Progenitor cell of endocrine pancreas (in vitro differentiated cells): ENCODE measurements at regions not wholly inside any gene's neighbourhood (a gene's known extent, or its start where the extent isn't known, plus 50 kb on each side); places are given as distances from the start of the nearest gene placed in this dataset. TPM values are rescaled to one million over a fixed set of nuclear protein-coding genes. Genes with fewer than 3 reads are reported as not detected.

Experiments used
- DNase-seq: peaks from one replicate; pipeline ENCODE4 v3.0.0; 2021; ENCODE audit warnings: low spot score; ENCODE audit not compliant: unreplicated experiment
- H3K27ac Mint-ChIP-seq: 2 replicates; pipeline ENCODE4 v1.8.0; 2021; ENCODE audit warnings: mild to moderate bottlenecking, moderate library complexity, mixed read lengths
- H3K27me3 Mint-ChIP-seq: 2 replicates; pipeline ENCODE4 v1.8.0; 2021; ENCODE audit warnings: mixed read lengths
- H3K36me3 Mint-ChIP-seq: 2 replicates; pipeline ENCODE4 v1.8.0; 2022; ENCODE audit warnings: mixed read lengths; ENCODE audit not compliant: insufficient read depth
- H3K4me1 Mint-ChIP-seq: 2 replicates; pipeline ENCODE4 v1.8.0; 2021; ENCODE audit warnings: low read depth, mixed read lengths
- H3K4me3 Mint-ChIP-seq: 2 replicates; pipeline ENCODE4 v1.8.0; 2021; ENCODE audit warnings: low read depth, mild to moderate bottlenecking, moderate library complexity, mixed read lengths
- H3K9me3 Mint-ChIP-seq: 2 replicates; pipeline ENCODE4 v1.8.0; 2021; ENCODE audit warnings: low read depth, mixed read lengths
- CTCF ChIP-seq: fragments of 200-600 bp; sonication (generic); IDR thresholded peaks from one replicate; pipeline ENCODE4 v1.5.0; 2021; ENCODE audit warnings: antibody characterized with exemption, mild to moderate bottlenecking; ENCODE audit not compliant: unreplicated experiment
- microRNA-seq: library from miRNA; unstranded; fragments of <30 nt; microRNA quantifications from one replicate; pipeline ENCODE4 v1.1.0, GENCODE V29; 2020; ENCODE audit warnings: borderline number of aligned reads; ENCODE audit not compliant: unreplicated experiment

DNA sequence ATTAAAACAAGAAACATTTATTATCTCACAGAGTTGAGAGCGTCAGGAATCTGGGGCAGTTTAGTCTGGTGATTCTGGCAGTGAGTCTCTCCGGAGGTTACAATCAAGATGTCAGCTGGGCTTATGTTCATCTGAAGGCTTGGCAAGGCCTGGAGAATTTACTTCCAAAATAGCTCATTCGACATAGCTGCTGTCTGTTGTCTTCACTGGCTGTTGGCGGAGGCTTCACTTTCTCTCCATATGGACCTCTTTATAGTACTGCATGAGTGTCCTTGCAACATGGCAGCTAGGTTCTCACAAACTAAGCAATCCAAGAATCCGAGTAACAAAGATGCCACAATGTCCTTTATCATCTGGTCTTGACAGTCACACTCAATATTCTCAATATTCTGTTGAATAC, 70.2 kb upstream of the ADGRL3 start:
- Mint-ChIP-seq H3K4me3 (no peak overlapping the region), H3K27ac (no peak overlapping the region), H3K27me3 (no peaks in the 10 kb centered on the region)

GRCh38 chr4:61143461-61143860, 56.7 kb upstream of the ADGRL3 start:
- no peak overlapping the region for H3K27ac Mint-ChIP-seq

More for the DNA sequence above, 70.2 kb upstream of the ADGRL3 start:
- no peaks in the 10 kb centered on the region for H3K9me3 Mint-ChIP-seq
- H3K4me1 Mint-ChIP-seq, result no peaks in the 10 kb centered on the region
- H3K36me3 Mint-ChIP-seq, result no peaks in the 10 kb centered on the region
- TF ChIP-seq CTCF, result no peak
- DNase-seq, result no peak

DNA sequence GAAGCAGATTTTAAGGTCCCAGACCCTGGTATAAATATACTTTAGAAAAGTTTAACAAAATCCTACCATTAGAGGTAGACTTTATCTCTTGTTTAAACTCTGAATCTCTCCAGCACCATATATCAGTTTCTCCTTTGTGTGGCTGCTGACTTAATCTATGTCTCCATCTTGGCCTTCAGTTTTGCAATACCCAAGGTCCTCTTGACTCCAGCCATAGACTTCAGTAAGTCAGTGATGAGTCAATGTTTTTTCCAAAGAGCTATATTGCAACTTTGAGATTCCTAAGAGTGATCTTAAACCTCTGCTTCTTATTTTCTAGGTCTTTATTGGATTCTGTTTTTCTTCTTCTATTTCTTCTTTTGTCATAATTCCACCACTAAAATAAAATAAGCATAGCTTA, 50.8 kb upstream of the ADGRL3 start:
- no peak for DNase-seq
- H3K27me3 Mint-ChIP-seq, result no peaks in the 10 kb centered on the region
- no peaks in the 10 kb centered on the region for H3K9me3 Mint-ChIP-seq

More at GRCh38 chr4:61143461-61143860, 56.7 kb upstream of the ADGRL3 start:
- TF ChIP-seq CTCF, result no peak
- no peak for DNase-seq
- peaks cover 2% of the 10 kb centered on the region for H3K4me1 Mint-ChIP-seq
- H3K27me3 Mint-ChIP-seq, result no peaks in the 10 kb centered on the region
- no peak overlapping the region for H3K4me3 Mint-ChIP-seq
- no peaks in the 10 kb centered on the region for H3K36me3 Mint-ChIP-seq
- no peaks in the 10 kb centered on the region for H3K9me3 Mint-ChIP-seq

More for the DNA sequence above, 50.8 kb upstream of the ADGRL3 start:
- TF ChIP-seq CTCF, result no peak
- no peak overlapping the region for H3K27ac Mint-ChIP-seq
- H3K4me3 Mint-ChIP-seq, result no peak overlapping the region
- no peaks in the 10 kb centered on the region for H3K4me1 Mint-ChIP-seq
- H3K36me3 Mint-ChIP-seq, result no peaks in the 10 kb centered on the region

Small RNA genes lying in the stretch of these regions (microRNA-seq; reads per million reads assigned to microRNA genes)
- gene MIR548AG1, result not detected
